ENCODE measurements at regions not wholly inside any gene's neighbourhood (a gene's known extent, or its start where the extent isn't known, plus 50 kb on each side); places are given as distances from the start of the nearest gene placed in this dataset.

DNA sequence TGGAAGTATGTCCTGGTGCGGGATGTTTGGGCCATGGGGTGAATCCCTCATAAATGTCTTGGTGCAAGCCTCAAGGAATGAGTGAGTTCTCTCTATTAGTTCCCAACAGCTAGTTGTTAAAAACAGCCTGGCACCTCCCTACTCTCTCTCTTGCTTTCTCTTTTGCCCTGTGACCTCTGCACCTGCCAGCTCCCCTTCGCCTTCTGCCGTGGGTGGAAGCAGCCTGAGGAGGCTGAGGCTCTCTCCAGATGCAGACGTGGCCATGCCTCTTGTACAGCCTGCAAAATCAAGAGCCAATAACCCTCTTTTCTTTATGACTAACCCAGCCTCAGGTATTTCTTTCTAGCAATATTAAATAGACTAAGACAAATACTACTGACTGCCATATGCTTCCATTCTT lies 210.3 kb downstream of the POM121L12 start:
- TF ChIP-seq, protein P1, sequence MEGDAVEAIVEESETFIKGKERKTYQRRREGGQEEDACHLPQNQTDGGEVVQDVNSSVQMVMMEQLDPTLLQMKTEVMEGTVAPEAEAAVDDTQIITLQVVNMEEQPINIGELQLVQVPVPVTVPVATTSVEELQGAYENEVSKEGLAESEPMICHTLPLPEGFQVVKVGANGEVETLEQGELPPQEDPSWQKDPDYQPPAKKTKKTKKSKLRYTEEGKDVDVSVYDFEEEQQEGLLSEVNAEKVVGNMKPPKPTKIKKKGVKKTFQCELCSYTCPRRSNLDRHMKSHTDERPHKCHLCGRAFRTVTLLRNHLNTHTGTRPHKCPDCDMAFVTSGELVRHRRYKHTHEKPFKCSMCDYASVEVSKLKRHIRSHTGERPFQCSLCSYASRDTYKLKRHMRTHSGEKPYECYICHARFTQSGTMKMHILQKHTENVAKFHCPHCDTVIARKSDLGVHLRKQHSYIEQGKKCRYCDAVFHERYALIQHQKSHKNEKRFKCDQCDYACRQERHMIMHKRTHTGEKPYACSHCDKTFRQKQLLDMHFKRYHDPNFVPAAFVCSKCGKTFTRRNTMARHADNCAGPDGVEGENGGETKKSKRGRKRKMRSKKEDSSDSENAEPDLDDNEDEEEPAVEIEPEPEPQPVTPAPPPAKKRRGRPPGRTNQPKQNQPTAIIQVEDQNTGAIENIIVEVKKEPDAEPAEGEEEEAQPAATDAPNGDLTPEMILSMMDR (IDR thresholded peaks at IDR 0.05; ENCODE audit: poor library complexity, severe bottlenecking): no peak
- no peak for TF ChIP-seq EZH2 (IDR thresholded peaks at IDR 0.05; ENCODE audit: borderline replicate concordance, insufficient read depth, low read length, poor library complexity, severe bottlenecking)

Measured in neural cell (in vitro differentiated cells).